Body of pancreas (tissue), 4 donors: ENCODE measurements at regions not wholly inside any gene's neighbourhood (a gene's known extent, or its start where the extent isn't known, plus 50 kb on each side); places are given as distances from the start of the nearest gene placed in this dataset.

Experiments used
- ATAC-seq: fragments of 150-250 bp; one replicate; pipeline ENCODE4 v1.9.1; 2016
- DNase-seq, 4 donors: peaks; one replicate each; pipeline ENCODE4 v3.0.0-alpha.2; 2019
- H3K27ac ChIP-seq, 4 donors: fragments of 200-600 bp; sonication (generic); 1 replicate in 3 of 4; 2 replicates in 1 of 4; pipeline versions ENCODE4 v1.5.1 to v1.6.1; 2016 to 2019; ENCODE audit warnings: mild to moderate bottlenecking in 1 of 4, mixed read lengths in 1 of 4, moderate library complexity in 1 of 4
- H3K27me3 ChIP-seq, 2 donors: fragments of 200-600 bp; sonication (generic); one replicate each; pipeline ENCODE4 v1.6.0; 2016; ENCODE audit warnings: mild to moderate bottlenecking in 1 of 2
- H3K36me3 ChIP-seq, 2 donors: fragments of 200-600 bp; sonication (generic); replicated peaks in 1 of 2; 2 replicates each; pipeline ENCODE4 v1.5.1; 2016; ENCODE audit warnings: low read depth in 2 of 2; ENCODE audit not compliant: insufficient read depth in 1 of 2
- H3K4me1 ChIP-seq: fragments of 200-600 bp; sonication (generic); one replicate; pipeline ENCODE4 v1.6.0; 2016
- H3K4me3 ChIP-seq, 2 donors: fragments of 200-600 bp; sonication (generic); 1 replicate in 1 of 2; 2 replicates in 1 of 2; pipeline ENCODE4 v1.5.1; 2016 to 2019
- H3K9me3 ChIP-seq, 3 donors: fragments of 200-600 bp; sonication (generic); 1 replicate in 2 of 3; 2 replicates in 1 of 3; pipeline ENCODE4 v1.5.1; 2016
- POLR2A ChIP-seq, 3 donors: fragments of 450-650 bp; IDR thresholded peaks; one replicate each; pipeline ENCODE4 v1.6.1; 2016; ENCODE audit warnings: antibody characterized with exemption in 3 of 3, mild to moderate bottlenecking in 2 of 3
- whole genome bisulfite sequencing, 2 donors: methylation state at CpG; one replicate each; pipeline ENCODE4 v1.1.5; 2017; 5-methylcytosine and 5-hydroxymethylcytosine counted together
- intact Hi-C: fragments of 100-400 bp; cut with DNase I; formaldehyde crosslinking; loops from one replicate; pipeline ENCODE4 v1.15.1; 2023
- TF ChIP-seq, protein P1 (sequence below), 7 experiments: fragments of 450-650 bp in 4 of 7; fragments of 200-600 bp in 3 of 7; sonication (generic) in 3 of 7; IDR thresholded peaks; one replicate each; pipeline ENCODE4 v1.5.1; 2016 to 2019; ENCODE audit warnings: antibody characterized with exemption in 7 of 7

DNA sequence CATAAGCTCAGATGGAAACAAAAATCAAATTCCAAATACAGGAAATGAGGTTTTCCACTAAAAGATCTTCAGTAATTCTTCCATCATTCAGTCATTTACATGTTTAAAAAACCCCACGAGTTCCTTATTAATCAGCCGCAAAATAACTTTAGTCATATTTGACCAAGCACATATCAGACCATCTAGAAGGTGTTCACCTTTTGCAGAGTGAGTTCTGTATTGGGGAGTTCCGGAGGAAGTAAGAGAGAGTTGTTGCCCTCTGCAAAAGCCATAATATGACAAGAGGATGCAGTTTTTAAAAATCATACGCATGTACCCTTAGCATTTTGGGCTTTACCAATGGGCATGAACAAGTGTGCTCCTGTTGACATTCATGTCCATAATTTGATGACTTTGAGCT, 61.6 kb downstream of the CCR1 start:
- Histone ChIP-seq H3K4me3 (no peak overlapping the region), H3K27me3 (no peaks in the 10 kb centered on the region), H3K36me3 (no peaks in the 10 kb centered on the region), H3K9me3 (no peaks in the 10 kb centered on the region), H3K27ac (no peak overlapping the region), H3K4me1 (no peaks in the 10 kb centered on the region)
- ATAC-seq: no peak
- TF ChIP-seq POLR2A (IDR thresholded peaks at IDR 0.05): no peak
- TF ChIP-seq, protein P1, sequence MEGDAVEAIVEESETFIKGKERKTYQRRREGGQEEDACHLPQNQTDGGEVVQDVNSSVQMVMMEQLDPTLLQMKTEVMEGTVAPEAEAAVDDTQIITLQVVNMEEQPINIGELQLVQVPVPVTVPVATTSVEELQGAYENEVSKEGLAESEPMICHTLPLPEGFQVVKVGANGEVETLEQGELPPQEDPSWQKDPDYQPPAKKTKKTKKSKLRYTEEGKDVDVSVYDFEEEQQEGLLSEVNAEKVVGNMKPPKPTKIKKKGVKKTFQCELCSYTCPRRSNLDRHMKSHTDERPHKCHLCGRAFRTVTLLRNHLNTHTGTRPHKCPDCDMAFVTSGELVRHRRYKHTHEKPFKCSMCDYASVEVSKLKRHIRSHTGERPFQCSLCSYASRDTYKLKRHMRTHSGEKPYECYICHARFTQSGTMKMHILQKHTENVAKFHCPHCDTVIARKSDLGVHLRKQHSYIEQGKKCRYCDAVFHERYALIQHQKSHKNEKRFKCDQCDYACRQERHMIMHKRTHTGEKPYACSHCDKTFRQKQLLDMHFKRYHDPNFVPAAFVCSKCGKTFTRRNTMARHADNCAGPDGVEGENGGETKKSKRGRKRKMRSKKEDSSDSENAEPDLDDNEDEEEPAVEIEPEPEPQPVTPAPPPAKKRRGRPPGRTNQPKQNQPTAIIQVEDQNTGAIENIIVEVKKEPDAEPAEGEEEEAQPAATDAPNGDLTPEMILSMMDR (IDR thresholded peaks at IDR 0.05): no peak
- DNase-seq: no peak
- intact Hi-C loops: no loop called here
- 63 to 79% methylated on average over 4 of the region's 4 CpGs for WGBS, 2 donors

GRCh38 chr3:46146021-46146420, 62.1 kb downstream of the CCR1 start:
- TF ChIP-seq POLR2A (IDR thresholded peaks at IDR 0.05): no peak
- TF ChIP-seq, protein P1 (IDR thresholded peaks at IDR 0.05): no peak
- Histone ChIP-seq H3K9me3 (no peaks in the 10 kb centered on the region), H3K36me3 (no peaks in the 10 kb centered on the region), H3K27ac (no peak overlapping the region), H3K4me1 (no peaks in the 10 kb centered on the region), H3K27me3 (no peaks in the 10 kb centered on the region), H3K4me3 (no peak overlapping the region)
- intact Hi-C loops: no loop called here
- 39 to 47% methylated on average over 2 of the region's 2 CpGs for whole genome bisulfite sequencing, 2 donors
- ATAC-seq (no peak), DNase-seq (no peak)

- 83 to 90% methylated on average over 1 of the region's 1 CpG for WGBS, 2 donors
- no peak for TF ChIP-seq POLR2A (IDR thresholded peaks at IDR 0.05)
- TF ChIP-seq, protein P1 (IDR thresholded peaks at IDR 0.05): no peak
- H3K4me3 ChIP-seq: no peak overlapping the region
- DNase-seq (peak in 1 of 4 donors; percentile 25), ATAC-seq (peak; percentile 53)
- H3K9me3 ChIP-seq: no peaks in the 10 kb centered on the region
- intact Hi-C loops: no loop called here
- H3K4me1 ChIP-seq: no peaks in the 10 kb centered on the region
- no peak overlapping the region for H3K27ac ChIP-seq
- H3K27me3 ChIP-seq: no peaks in the 10 kb centered on the region
- no peaks in the 10 kb centered on the region for H3K36me3 ChIP-seq
These were observed 63.0 kb downstream of the CCR1 start for GRCh38 chr3:46145147-46145546.

DNA sequence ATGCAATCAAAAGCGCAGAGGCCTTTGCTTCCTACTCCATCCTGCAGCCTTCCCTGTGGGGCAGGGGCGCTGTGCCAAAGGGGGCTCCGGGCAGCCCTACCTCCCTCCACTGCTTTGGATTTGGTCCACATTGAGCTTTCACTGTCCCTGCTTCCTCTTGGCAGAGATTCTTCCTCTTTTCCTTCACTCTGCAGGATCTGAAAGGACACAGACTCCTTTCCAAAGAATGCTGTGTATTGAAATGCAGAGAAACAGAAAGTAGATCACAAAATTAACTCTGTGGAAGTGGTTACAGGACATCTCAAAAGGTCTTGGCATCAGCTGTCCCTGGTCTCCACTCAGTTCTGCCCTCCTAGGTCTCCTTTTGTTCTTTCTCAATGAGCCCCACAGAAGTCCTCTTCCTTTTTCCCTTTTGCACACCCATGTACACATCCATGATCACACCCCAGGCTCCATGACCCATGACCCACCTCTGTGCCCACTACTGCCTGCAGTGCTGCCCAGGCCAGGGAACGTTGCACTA, 64.1 kb downstream of the CCR1 start:
- H3K9me3 ChIP-seq: no peaks in the 10 kb centered on the region
- ATAC-seq (no peak), DNase-seq (peak in 1 of 4 donors; percentile 34)
- H3K4me3 ChIP-seq: no peak overlapping the region
- no peaks in the 10 kb centered on the region for H3K36me3 ChIP-seq
- H3K27me3 ChIP-seq: no peaks in the 10 kb centered on the region
- H3K27ac ChIP-seq: peak overlapping the region in 1 of 4 donors; percentile 23
- intact Hi-C loops: no loop called here
- no peaks in the 10 kb centered on the region for H3K4me1 ChIP-seq
- TF ChIP-seq, protein P1 (IDR thresholded peaks at IDR 0.05): no peak
- no peak for TF ChIP-seq POLR2A (IDR thresholded peaks at IDR 0.05)
- 32 to 39% methylated on average over 4 of the region's 4 CpGs for WGBS, 2 donors

GRCh38 chr3:46141813-46142212, 66.3 kb downstream of the CCR1 start:
- Histone ChIP-seq H3K4me1 (no peaks in the 10 kb centered on the region), H3K36me3 (no peaks in the 10 kb centered on the region), H3K27ac (no peak overlapping the region), H3K9me3 (no peaks in the 10 kb centered on the region), H3K27me3 (no peaks in the 10 kb centered on the region), H3K4me3 (no peak overlapping the region)
- no peak for TF ChIP-seq POLR2A (IDR thresholded peaks at IDR 0.05)
- intact Hi-C loops: no loop called here
- DNase-seq: peak in 1 of 4 donors; percentile 43
- 72 to 76% methylated on average over 9 of the region's 9 CpGs for WGBS, 2 donors
- no peak for ATAC-seq
